Kidney (tissue), 13 donors: ENCODE measurements at regions not wholly inside any gene's neighbourhood (a gene's known extent, or its start where the extent isn't known, plus 50 kb on each side); places are given as distances from the start of the nearest gene placed in this dataset.

ENCODE experiments used
- DNase-seq, 5 donors: peaks; one replicate each; pipeline ENCODE4 v3.0.0-alpha.2; 2013 to 2020
- FAIRE-seq: peaks from 2 replicates; lab custom pipeline; 2012; peaks lifted over from hg19 to GRCh38; lab: Jason Lieb, UNC
- H3K27ac ChIP-seq, 2 donors: one replicate each; pipeline ENCODE4 v1.7.0; 2013; ENCODE audit warnings: low read depth in 2 of 2, low read length in 2 of 2, inconsistent platforms in 1 of 2
- H3K27me3 ChIP-seq: one replicate; pipeline ENCODE4 v1.7.1; 2013; ENCODE audit warnings: low read length, inconsistent platforms; ENCODE audit not compliant: control insufficient read depth, insufficient read depth
- H3K36me3 ChIP-seq, 3 donors: one replicate each; pipeline versions ENCODE4 v1.7.0 to v1.7.1; 2013; ENCODE audit warnings: low read length in 3 of 3, control low read depth in 1 of 3, inconsistent platforms in 1 of 3; ENCODE audit not compliant: insufficient read depth in 3 of 3, control insufficient read depth in 2 of 3
- H3K4me1 ChIP-seq, 3 donors: one replicate each; pipeline versions ENCODE4 v1.7.0 to v1.7.1; 2013; ENCODE audit warnings: low read length in 3 of 3, inconsistent platforms in 1 of 3, low read depth in 1 of 3; ENCODE audit not compliant: control insufficient read depth in 2 of 3, insufficient read depth in 2 of 3
- H3K4me3 ChIP-seq, 3 donors: one replicate each; pipeline versions ENCODE4 v1.7.0 to v1.8.1; 2013; ENCODE audit warnings: low read length in 3 of 3, control low read depth in 1 of 3, inconsistent platforms in 1 of 3
- H3K9ac ChIP-seq, 3 donors: one replicate each; pipeline versions ENCODE4 v1.7.0 to v1.7.1; 2013; ENCODE audit warnings: low read length in 3 of 3, control low read depth in 1 of 3, inconsistent platforms in 1 of 3
- H3K9me3 ChIP-seq, 3 donors: one replicate each; pipeline versions ENCODE4 v1.7.0 to v1.7.1; 2013; ENCODE audit warnings: low read length in 3 of 3, control low read depth in 1 of 3, inconsistent platforms in 1 of 3; ENCODE audit not compliant: control insufficient read depth in 2 of 3, insufficient read depth in 1 of 3
- intact Hi-C: fragments of 100-400 bp; cut with DNase I; formaldehyde crosslinking; loops from one replicate; pipeline ENCODE4 v1.11.1; 2022
- TF ChIP-seq, protein P1 (sequence below): IDR thresholded peaks from 3 replicates; pipeline ENCODE4 v1.5.1; 2012; ENCODE audit warnings: mild to moderate bottlenecking, moderate library complexity, borderline replicate concordance; ENCODE audit not compliant: insufficient read depth; ENCODE audit errors: extremely low read depth
- donor health status: control.
- donor health status: control.
- donor health status: control.
- donor health status: control.
- donor health status: control.
- donor health status: DM: yes; HTN: yes; CAD: no.
- donor health status: Normal renal cell carcinoma (clear cell type).

DNA sequence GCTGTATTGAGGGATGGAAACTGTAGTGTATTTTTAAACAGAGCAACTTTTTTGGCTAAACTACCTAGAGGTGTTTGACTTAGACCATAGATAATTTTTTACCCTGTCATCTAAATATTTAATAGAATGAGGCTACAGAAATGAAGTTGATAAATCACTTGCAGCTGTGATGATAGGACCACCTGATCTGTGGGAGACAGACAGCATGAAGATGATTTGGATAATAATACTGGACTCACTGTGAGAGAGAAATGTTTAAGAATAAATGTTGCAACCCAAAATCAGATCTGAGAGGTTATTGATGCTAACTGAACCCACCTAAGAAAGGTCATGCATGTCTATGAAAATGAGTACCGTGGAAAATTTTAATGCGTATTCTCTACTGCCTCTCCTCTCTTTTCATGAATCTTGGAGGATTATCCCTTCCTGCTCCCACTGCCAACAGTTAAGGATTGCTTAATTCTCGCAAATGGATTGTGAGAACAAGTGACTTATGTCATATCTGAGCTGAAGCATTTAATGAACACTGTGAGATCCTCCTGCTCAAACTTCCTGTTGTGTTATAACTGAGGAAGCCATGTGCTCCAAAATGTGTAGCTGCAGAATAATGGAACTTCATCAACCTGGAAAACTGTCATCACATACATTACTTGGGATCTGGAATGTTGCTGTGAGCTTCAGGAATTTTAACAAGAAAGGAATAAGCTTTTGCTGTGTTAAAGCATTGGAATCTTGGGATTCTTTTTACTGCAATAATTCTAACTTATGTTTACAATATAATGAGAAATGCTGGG, 617.9 kb upstream of the CDH18 start:
- Histone ChIP-seq H3K27me3 (no peaks in the 10 kb centered on the region), H3K27ac (no peak overlapping the region), H3K9me3 (peaks cover 0 to 4% (median 0%) of the 10 kb centered on the region in 3 donors), H3K9ac (no peak overlapping the region), H3K4me1 (no peaks in the 10 kb centered on the region), H3K36me3 (no peaks in the 10 kb centered on the region), H3K4me3 (no peak overlapping the region)
- DNase-seq: no peak
- TF ChIP-seq, protein P1, sequence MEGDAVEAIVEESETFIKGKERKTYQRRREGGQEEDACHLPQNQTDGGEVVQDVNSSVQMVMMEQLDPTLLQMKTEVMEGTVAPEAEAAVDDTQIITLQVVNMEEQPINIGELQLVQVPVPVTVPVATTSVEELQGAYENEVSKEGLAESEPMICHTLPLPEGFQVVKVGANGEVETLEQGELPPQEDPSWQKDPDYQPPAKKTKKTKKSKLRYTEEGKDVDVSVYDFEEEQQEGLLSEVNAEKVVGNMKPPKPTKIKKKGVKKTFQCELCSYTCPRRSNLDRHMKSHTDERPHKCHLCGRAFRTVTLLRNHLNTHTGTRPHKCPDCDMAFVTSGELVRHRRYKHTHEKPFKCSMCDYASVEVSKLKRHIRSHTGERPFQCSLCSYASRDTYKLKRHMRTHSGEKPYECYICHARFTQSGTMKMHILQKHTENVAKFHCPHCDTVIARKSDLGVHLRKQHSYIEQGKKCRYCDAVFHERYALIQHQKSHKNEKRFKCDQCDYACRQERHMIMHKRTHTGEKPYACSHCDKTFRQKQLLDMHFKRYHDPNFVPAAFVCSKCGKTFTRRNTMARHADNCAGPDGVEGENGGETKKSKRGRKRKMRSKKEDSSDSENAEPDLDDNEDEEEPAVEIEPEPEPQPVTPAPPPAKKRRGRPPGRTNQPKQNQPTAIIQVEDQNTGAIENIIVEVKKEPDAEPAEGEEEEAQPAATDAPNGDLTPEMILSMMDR: no peak
- intact Hi-C loops: no loop called here
- no peak for FAIRE-seq

DNA sequence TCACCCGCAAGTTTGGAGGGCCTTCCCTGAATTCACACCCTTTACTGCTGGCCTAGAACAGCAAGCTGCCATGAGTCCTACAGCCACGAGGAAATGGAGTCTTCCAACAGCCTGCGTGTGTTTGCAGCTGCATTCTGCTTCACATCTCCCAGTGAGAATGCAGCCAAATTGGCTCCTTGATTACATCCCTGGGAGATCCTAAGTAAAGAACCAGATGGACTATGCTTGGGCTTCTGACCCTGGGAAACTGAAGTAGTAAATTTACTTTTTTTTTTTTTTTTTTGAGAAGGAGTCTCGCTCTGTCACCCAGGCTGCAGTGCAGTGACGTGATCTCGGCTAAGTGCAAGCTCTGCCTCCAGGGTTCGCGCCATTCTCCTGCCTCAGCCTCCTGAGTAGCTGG, 617.0 kb upstream of the CDH18 start:
- TF ChIP-seq, protein P1: no peak
- Histone ChIP-seq H3K4me1 (no peaks in the 10 kb centered on the region), H3K9me3 (peaks cover 0 to 4% (median 0%) of the 10 kb centered on the region in 3 donors), H3K27me3 (no peaks in the 10 kb centered on the region), H3K27ac (no peak overlapping the region), H3K36me3 (no peaks in the 10 kb centered on the region), H3K4me3 (no peak overlapping the region), H3K9ac (no peak overlapping the region)
- DNase-seq (no peak), FAIRE-seq (no peak)
- intact Hi-C loops: no loop called here

DNA sequence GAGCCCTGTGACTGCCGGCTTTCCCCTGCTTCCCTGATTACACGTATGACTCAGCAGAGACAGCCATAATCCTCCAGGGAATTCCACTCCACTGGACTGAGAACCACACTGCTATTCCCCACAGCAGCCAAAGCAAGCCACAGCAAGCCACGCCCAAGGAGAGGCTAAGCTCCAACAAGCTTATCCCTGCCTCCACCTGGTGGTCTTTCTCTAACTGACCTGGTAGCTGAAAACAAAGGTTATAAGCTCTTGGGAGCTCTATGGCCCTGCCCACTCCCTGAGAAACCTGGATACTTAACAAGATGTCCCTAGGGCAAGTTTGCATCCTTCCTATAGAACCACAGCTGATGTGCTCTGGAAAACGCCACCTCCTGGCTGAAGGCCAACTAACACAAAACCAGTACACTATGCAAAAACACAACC, 613.7 kb upstream of the CDH18 start:
- TF ChIP-seq, protein P1: no peak
- intact Hi-C loops: no loop called here
- H3K27me3 ChIP-seq: no peaks in the 10 kb centered on the region
- no peaks in the 10 kb centered on the region for H3K4me1 ChIP-seq
- no peak overlapping the region for H3K4me3 ChIP-seq
- H3K36me3 ChIP-seq: no peaks in the 10 kb centered on the region
- peaks cover 0 to 4% (median 0%) of the 10 kb centered on the region in 3 donors for H3K9me3 ChIP-seq
- FAIRE-seq (no peak), DNase-seq (no peak)
- H3K27ac ChIP-seq: no peak overlapping the region
- H3K9ac ChIP-seq: no peak overlapping the region

DNA sequence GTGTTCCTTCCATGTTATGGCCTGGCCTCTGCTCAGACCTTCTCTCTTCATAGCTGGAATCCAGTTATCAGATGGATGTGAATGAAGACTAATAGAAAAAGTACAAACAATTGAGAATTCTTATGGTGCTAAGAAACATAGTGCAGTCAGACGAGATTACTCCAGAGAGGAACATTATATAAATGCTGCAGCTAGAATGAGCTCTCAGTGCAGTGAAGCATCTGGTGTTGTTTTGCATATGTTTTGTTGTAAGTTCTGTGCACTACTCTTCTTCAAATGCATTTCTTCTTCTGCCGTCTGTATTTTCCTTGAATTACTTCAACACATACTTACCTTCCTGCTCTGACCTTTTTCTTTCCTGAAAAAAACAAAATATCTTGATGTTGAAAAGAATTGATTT, 602.4 kb upstream of the CDH18 start:
- no peak overlapping the region for H3K4me3 ChIP-seq
- intact Hi-C loops: no loop called here
- no peak overlapping the region for H3K27ac ChIP-seq
- DNase-seq: no peak
- no peaks in the 10 kb centered on the region for H3K9me3 ChIP-seq
- H3K4me1 ChIP-seq: no peaks in the 10 kb centered on the region
- H3K36me3 ChIP-seq: no peaks in the 10 kb centered on the region
- no peak for FAIRE-seq
- TF ChIP-seq, protein P1: no peak
- no peaks in the 10 kb centered on the region for H3K27me3 ChIP-seq
- H3K9ac ChIP-seq: no peak overlapping the region
